SK-N-SH treated with all-trans-retinoic acid at 6 μM for 48 hours (cell line): ENCODE measurements at regions not wholly inside any gene's neighbourhood (a gene's known extent, or its start where the extent isn't known, plus 50 kb on each side); places are given as distances from the start of the nearest gene placed in this dataset.

Experiments used
- ARNTL ChIP-seq: fragments of 450-650 bp; formaldehyde crosslinking; IDR thresholded peaks from 2 replicates; pipeline ENCODE4 v1.5.0; 2020; ENCODE audit warnings: low read depth, mild to moderate bottlenecking, moderate library complexity, borderline replicate concordance
- RARB ChIP-seq: fragments of 250-450 bp; sonication (Bioruptor Pico); IDR thresholded peaks from 2 replicates; pipeline ENCODE4 v1.8.0; 2021; ENCODE audit warnings: mild to moderate bottlenecking, moderate library complexity
- TF ChIP-seq, protein P1 (sequence below): fragments of 250-450 bp; sonication (Bioruptor Pico); IDR thresholded peaks from 2 replicates; pipeline ENCODE4 v1.8.0; 2020; ENCODE audit warnings: mild to moderate bottlenecking, moderate library complexity, borderline replicate concordance
- TF ChIP-seq, protein P2 (sequence below): fragments of 250-450 bp; sonication (Bioruptor Pico); IDR thresholded peaks from 2 replicates; pipeline ENCODE4 v1.5.1; 2020; ENCODE audit warnings: low read depth, mild to moderate bottlenecking, moderate library complexity
- TF ChIP-seq, protein P3 (sequence below): fragments of 250-450 bp; sonication (Bioruptor Pico); IDR thresholded peaks from 2 replicates; pipeline ENCODE4 v1.8.0; 2021; ENCODE audit warnings: low read depth, mild to moderate bottlenecking, moderate library complexity, borderline replicate concordance

DNA sequence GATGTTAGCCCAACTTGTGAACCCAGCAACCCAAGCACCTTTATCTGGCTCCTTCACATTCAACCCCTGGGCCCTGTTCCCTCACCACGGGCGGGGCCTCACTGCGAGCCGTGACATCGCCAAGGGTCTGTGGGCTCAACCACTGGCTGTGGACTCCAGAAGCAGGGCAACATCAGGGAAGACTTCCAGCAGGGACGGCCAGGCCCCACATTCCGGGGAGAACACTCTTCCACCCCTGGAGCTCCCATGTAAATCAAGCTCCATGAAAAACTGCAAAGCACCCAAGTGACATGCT is 175.3 kb downstream of the ERCC6L2 start:
- TF ChIP-seq, protein P1, sequence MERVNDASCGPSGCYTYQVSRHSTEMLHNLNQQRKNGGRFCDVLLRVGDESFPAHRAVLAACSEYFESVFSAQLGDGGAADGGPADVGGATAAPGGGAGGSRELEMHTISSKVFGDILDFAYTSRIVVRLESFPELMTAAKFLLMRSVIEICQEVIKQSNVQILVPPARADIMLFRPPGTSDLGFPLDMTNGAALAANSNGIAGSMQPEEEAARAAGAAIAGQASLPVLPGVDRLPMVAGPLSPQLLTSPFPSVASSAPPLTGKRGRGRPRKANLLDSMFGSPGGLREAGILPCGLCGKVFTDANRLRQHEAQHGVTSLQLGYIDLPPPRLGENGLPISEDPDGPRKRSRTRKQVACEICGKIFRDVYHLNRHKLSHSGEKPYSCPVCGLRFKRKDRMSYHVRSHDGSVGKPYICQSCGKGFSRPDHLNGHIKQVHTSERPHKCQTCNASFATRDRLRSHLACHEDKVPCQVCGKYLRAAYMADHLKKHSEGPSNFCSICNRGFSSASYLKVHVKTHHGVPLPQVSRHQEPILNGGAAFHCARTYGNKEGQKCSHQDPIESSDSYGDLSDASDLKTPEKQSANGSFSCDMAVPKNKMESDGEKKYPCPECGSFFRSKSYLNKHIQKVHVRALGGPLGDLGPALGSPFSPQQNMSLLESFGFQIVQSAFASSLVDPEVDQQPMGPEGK (CRISPR knock-in tag): no peak
- no peak for TF ChIP-seq RARB
- TF ChIP-seq, protein P2, sequence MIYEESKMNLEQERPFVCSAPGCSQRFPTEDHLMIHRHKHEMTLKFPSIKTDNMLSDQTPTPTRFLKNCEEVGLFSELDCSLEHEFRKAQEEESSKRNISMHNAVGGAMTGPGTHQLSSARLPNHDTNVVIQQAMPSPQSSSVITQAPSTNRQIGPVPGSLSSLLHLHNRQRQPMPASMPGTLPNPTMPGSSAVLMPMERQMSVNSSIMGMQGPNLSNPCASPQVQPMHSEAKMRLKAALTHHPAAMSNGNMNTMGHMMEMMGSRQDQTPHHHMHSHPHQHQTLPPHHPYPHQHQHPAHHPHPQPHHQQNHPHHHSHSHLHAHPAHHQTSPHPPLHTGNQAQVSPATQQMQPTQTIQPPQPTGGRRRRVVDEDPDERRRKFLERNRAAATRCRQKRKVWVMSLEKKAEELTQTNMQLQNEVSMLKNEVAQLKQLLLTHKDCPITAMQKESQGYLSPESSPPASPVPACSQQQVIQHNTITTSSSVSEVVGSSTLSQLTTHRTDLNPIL: no peak
- TF ChIP-seq, protein P3, sequence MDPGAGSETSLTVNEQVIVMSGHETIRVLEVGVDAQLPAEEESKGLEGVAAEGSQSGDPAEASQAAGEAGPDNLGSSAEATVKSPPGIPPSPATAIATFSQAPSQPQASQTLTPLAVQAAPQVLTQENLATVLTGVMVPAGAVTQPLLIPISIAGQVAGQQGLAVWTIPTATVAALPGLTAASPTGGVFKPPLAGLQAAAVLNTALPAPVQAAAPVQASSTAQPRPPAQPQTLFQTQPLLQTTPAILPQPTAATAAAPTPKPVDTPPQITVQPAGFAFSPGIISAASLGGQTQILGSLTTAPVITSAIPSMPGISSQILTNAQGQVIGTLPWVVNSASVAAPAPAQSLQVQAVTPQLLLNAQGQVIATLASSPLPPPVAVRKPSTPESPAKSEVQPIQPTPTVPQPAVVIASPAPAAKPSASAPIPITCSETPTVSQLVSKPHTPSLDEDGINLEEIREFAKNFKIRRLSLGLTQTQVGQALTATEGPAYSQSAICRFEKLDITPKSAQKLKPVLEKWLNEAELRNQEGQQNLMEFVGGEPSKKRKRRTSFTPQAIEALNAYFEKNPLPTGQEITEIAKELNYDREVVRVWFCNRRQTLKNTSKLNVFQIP: no peak
- TF ChIP-seq ARNTL (CRISPR knock-in tag): no peak
